ENCODE measurements at regions not wholly inside any gene's neighbourhood (a gene's known extent, or its start where the extent isn't known, plus 50 kb on each side); places are given as distances from the start of the nearest gene placed in this dataset.

- no peaks in the 10 kb centered on the region for H3K79me2 ChIP-seq (ENCODE audit: control insufficient read depth, insufficient read depth, low read length)
- H3K36me3 ChIP-seq (ENCODE audit: control insufficient read depth in 2 of 2, extremely low read depth in 1 of 2, insufficient read depth in 2 of 2, low read length in 2 of 2): no peaks in the 10 kb centered on the region
- no peaks in the 10 kb centered on the region for H3K9me1 ChIP-seq (replicated peaks; ENCODE audit: control insufficient read depth, extremely low read depth, insufficient read depth, low read length)
- H4K20me1 ChIP-seq (replicated peaks; ENCODE audit: control insufficient read depth, extremely low read depth, insufficient read depth, low read length): no peaks in the 10 kb centered on the region
- TF ChIP-seq MAX (IDR thresholded peaks at IDR 0.05; ENCODE audit: insufficient read depth, insufficient read length): no peak
- TF ChIP-seq JUN (IDR thresholded peaks at IDR 0.05; ENCODE audit: borderline replicate concordance, insufficient read depth, insufficient read length, low read depth): no peak
- no peak for TF ChIP-seq FOS (IDR thresholded peaks at IDR 0.05; ENCODE audit: borderline replicate concordance, insufficient read depth, low read length)
- no peak for TF ChIP-seq MYC (IDR thresholded peaks at IDR 0.05; ENCODE audit: low read depth, low read length)
- no peak for TF ChIP-seq POLR2AphosphoS5 (IDR thresholded peaks at IDR 0.05; ENCODE audit: insufficient read depth, low read depth, low read length)
- TF ChIP-seq EZH2 (IDR thresholded peaks at IDR 0.05; ENCODE audit: borderline replicate concordance, low read depth, low read length, severe bottlenecking): no peak
- no peak for TF ChIP-seq POLR2A (IDR thresholded peaks at IDR 0.05; ENCODE audit: low read depth, low read length)
- TF ChIP-seq CTCF (IDR thresholded peaks at IDR 0.05; ENCODE audit: extremely low read depth in 1 of 2, insufficient read depth in 1 of 2, low read depth in 1 of 2, low read length in 2 of 2): no peak
- TF ChIP-seq GATA2 (IDR thresholded peaks at IDR 0.05; ENCODE audit: insufficient read depth, insufficient read length, low read depth, low read length): no peak
- H3K9ac ChIP-seq (replicated peaks; ENCODE audit: extremely low read depth, insufficient read depth, low read length): no peak overlapping the region
- H3K4me3 ChIP-seq (replicated peaks in 1 of 3; ENCODE audit: insufficient read depth in 1 of 3, low read depth in 1 of 3, low read length in 3 of 3): no peak overlapping the region
- H3K4me2 ChIP-seq (ENCODE audit: insufficient read depth, low read length): no peak overlapping the region
- POLR2A ChIA-PET: no interaction called here
- dilution Hi-C loops (cut with MboI; ENCODE audit: extremely low pct_ligation_motif_present, low sequenced_read_pairs): no loop called here
- DNase-seq (ENCODE audit: low read depth, low spot score) (no peak), FAIRE-seq (no peak)
- no peaks in the 10 kb centered on the region for H3K9me3 ChIP-seq (replicated peaks; ENCODE audit: control insufficient read depth, insufficient read depth, low read length)
- H3K4me1 ChIP-seq (ENCODE audit: control insufficient read depth, extremely low read depth, insufficient read depth, low read length): no peaks in the 10 kb centered on the region
- H3K27me3 ChIP-seq (ENCODE audit: control insufficient read depth in 2 of 2, insufficient read depth in 2 of 2, low read length in 2 of 2): no peaks in the 10 kb centered on the region
- no TSS peak for BruUV-seq (replicated peaks)
- CTCF ChIA-PET: no interaction called here
- no peak overlapping the region for H3K27ac ChIP-seq (ENCODE audit: insufficient read depth, low read depth, low read length)
- intact Hi-C loops (cut with micrococcal nuclease): no loop called here
- H2AFZ ChIP-seq (ENCODE audit: low read depth, low read length): no peak overlapping the region
Measured at GRCh38 chr10:117819304-117819703, 227.4 kb downstream of the RAB11FIP2 start.

All from endothelial cell of umbilical vein (primary cell).